Neutrophil (primary cell): ENCODE measurements at regions not wholly inside any gene's neighbourhood (a gene's known extent, or its start where the extent isn't known, plus 50 kb on each side); places are given as distances from the start of the nearest gene placed in this dataset.

Experiments used
- H3K27ac ChIP-seq: fragments of 200-600 bp; sonication (generic); 2 replicates; pipeline ENCODE4 v1.5.1; 2016; ENCODE audit warnings: mild to moderate bottlenecking, moderate library complexity
- H3K27me3 ChIP-seq: fragments of 200-600 bp; sonication (generic); 2 replicates; pipeline ENCODE4 v1.6.0; 2016; ENCODE audit warnings: mild to moderate bottlenecking
- H3K36me3 ChIP-seq: fragments of 200-600 bp; sonication (generic); 2 replicates; pipeline ENCODE4 v1.5.1; 2017
- H3K4me1 ChIP-seq, 2 experiments: fragments of 200-600 bp in 1 of 2; sonication (generic) in 1 of 2; 1 replicate in 1 of 2; 2 replicates in 1 of 2; pipeline versions ENCODE4 v1.5.1 to v1.6.1; 2013 to 2016; ENCODE audit warnings: low read depth in 1 of 2, low read length in 1 of 2, mild to moderate bottlenecking in 1 of 2, moderate library complexity in 1 of 2; ENCODE audit not compliant: control insufficient read depth in 1 of 2, insufficient read depth in 1 of 2
- H3K4me3 ChIP-seq, 2 experiments: fragments of 200-600 bp in 1 of 2; sonication (generic) in 1 of 2; 1 replicate in 1 of 2; 2 replicates in 1 of 2; pipeline ENCODE4 v1.5.1; 2013 to 2016; ENCODE audit warnings: low read depth in 1 of 2, low read length in 1 of 2, mild to moderate bottlenecking in 1 of 2, moderate library complexity in 1 of 2
- H3K9me3 ChIP-seq: fragments of 200-600 bp; sonication (generic); 2 replicates; pipeline ENCODE4 v1.5.1; 2016
- TF ChIP-seq, protein P1 (sequence below): fragments of 200-600 bp; sonication (generic); IDR thresholded peaks from 2 replicates; pipeline ENCODE4 v1.5.1; 2016; ENCODE audit warnings: antibody characterized with exemption

GRCh38 chr17:73735245-73735644 is 91.0 kb upstream of the SDK2 start:
- Histone ChIP-seq H3K4me3 (no peak overlapping the region), H3K27me3 (peaks cover 19% of the 10 kb centered on the region), H3K27ac (no peak overlapping the region), H3K36me3 (no peaks in the 10 kb centered on the region), H3K9me3 (no peaks in the 10 kb centered on the region), H3K4me1 (peaks cover 6 to 14% of the 10 kb centered on the region in 2 experiments)
- TF ChIP-seq, protein P1, sequence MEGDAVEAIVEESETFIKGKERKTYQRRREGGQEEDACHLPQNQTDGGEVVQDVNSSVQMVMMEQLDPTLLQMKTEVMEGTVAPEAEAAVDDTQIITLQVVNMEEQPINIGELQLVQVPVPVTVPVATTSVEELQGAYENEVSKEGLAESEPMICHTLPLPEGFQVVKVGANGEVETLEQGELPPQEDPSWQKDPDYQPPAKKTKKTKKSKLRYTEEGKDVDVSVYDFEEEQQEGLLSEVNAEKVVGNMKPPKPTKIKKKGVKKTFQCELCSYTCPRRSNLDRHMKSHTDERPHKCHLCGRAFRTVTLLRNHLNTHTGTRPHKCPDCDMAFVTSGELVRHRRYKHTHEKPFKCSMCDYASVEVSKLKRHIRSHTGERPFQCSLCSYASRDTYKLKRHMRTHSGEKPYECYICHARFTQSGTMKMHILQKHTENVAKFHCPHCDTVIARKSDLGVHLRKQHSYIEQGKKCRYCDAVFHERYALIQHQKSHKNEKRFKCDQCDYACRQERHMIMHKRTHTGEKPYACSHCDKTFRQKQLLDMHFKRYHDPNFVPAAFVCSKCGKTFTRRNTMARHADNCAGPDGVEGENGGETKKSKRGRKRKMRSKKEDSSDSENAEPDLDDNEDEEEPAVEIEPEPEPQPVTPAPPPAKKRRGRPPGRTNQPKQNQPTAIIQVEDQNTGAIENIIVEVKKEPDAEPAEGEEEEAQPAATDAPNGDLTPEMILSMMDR, result no peak

- peaks cover 14 to 24% of the 10 kb centered on the region in 2 experiments for H3K4me1 ChIP-seq
- no peaks in the 10 kb centered on the region for H3K36me3 ChIP-seq
- H3K9me3 ChIP-seq, result no peaks in the 10 kb centered on the region
- H3K27ac ChIP-seq, result no peak overlapping the region
- H3K4me3 ChIP-seq, result no peak overlapping the region
- peaks cover 20% of the 10 kb centered on the region for H3K27me3 ChIP-seq
- TF ChIP-seq, protein P1, result no peak
These were observed 94.7 kb upstream of the SDK2 start for GRCh38 chr17:73738751-73739575.

DNA sequence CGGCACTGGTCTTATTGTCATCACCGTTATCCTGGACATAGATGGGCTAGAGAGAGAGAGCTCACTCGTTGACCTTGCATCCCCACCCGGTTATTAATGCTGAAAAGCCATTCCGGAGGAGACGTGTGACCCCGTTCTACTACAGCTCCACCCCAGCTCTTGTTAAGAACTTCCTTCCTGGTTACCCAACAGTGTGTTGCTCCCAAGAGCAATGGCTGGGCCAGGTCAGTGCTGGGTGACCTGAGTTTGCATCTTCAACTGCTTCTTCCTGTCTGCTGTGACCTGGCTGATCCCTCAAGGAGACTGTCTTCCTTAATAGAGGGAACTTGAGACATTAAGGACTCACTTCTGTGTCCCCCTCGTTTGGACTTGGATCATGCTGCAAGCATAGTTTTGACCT is 96.1 kb upstream of the SDK2 start:
- Histone ChIP-seq H3K36me3 (no peaks in the 10 kb centered on the region), H3K27me3 (peaks cover 20% of the 10 kb centered on the region), H3K27ac (peak overlapping the region; percentile 54), H3K4me1 (peaks cover 14 to 24% of the 10 kb centered on the region in 2 experiments), H3K9me3 (no peaks in the 10 kb centered on the region), H3K4me3 (no peak overlapping the region)
- TF ChIP-seq, protein P1, result no peak

DNA sequence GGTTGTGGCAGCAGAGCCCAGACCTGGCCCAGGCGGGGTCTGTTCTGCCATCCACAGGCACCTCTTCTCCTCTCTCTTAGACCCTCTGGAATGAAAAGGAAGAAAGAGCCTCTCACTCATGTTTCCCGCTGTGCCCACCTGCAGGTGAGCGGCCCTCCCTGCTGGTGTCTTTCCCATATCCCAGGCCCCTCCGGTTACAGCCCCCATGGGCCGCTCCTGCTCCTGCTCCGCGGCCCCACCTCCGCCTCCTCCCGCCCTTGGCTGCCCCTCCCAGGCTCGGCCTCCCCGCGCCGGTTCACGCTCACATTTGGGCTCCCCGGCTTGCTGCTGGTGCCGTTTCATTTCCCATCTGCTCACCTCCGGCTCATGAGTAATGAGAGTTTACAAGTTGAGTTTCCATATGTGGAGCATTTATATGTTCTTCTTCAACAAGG is 98.7 kb upstream of the SDK2 start:
- TF ChIP-seq, protein P1, result no peak
- H3K27ac ChIP-seq, result no peak overlapping the region
- H3K36me3 ChIP-seq, result no peaks in the 10 kb centered on the region
- H3K9me3 ChIP-seq, result no peaks in the 10 kb centered on the region
- H3K4me3 ChIP-seq, result no peak overlapping the region
- H3K27me3 ChIP-seq, result peaks cover 31% of the 10 kb centered on the region
- peaks cover 14 to 24% of the 10 kb centered on the region in 2 experiments for H3K4me1 ChIP-seq

GRCh38 chr17:73743518-73744201 is 99.4 kb upstream of the SDK2 start:
- Histone ChIP-seq H3K27me3 (peaks cover 27% of the 10 kb centered on the region), H3K9me3 (no peaks in the 10 kb centered on the region), H3K4me1 (peaks cover 14 to 24% of the 10 kb centered on the region in 2 experiments), H3K4me3 (no peak overlapping the region), H3K36me3 (no peaks in the 10 kb centered on the region), H3K27ac (no peak overlapping the region)
- TF ChIP-seq, protein P1, result no peak
